GM19043 (cell line): ENCODE measurements at regions not wholly inside any gene's neighbourhood (a gene's known extent, or its start where the extent isn't known, plus 50 kb on each side); places are given as distances from the start of the nearest gene placed in this dataset.

Experiments used
- ATAC-seq: cut with Tn5 transposase; IDR thresholded peaks from one replicate; pipeline ENCODE4 v1.9.1; 2021; ENCODE audit warnings: low read depth; ENCODE audit not compliant: unreplicated experiment

GRCh38 chr12:43126652-43127375, 425.2 kb downstream of the ADAMTS20 start:
- no peak for ATAC-seq

- ATAC-seq, result no peak
Measured at GRCh38 chr12:43123461-43123860, 428.5 kb downstream of the ADAMTS20 start.

DNA sequence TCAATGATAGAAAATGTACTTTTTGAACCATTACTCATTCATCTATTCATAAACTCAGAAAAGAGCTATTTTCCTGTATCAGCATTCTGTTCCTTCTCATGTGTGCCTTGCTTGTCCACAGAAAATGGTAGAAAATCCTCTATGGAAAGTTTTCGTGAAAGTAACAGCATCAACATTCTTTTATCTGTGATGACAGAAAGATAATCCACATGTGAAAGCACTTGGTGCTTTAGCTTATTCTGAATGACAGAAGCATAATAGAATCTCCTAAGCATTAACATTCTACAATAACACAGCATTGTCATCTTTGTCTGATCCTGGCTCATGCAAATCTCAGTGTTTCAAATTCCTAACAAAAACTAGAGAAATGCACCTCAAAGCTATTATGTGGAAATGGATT, 431.9 kb downstream of the ADAMTS20 start:
- ATAC-seq, result no peak

DNA sequence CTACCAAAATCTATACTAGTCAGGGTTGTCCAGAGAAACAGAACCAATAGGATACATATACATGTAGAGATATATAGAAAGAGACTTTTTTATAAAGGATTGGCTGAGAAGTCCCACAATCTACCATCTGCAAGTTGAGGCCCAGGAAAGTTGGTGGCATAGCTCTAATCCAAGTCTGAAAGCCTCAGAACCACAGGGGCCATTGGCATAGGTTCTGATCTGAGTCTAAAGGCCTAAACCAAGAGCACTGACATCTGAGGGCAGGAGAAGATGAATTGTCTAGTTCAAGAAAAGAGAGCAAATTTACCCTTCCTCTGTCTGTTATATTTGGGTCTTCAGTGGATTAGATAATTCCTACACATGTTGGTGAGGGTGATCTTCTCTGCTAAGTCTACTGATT, 433.1 kb downstream of the ADAMTS20 start:
- ATAC-seq, result no peak

- no peak for ATAC-seq
Measured at GRCh38 chr12:43118234-43118633, 433.8 kb downstream of the ADAMTS20 start.

GRCh38 chr12:43117226-43117930, 434.6 kb downstream of the ADAMTS20 start:
- no peak for ATAC-seq

GRCh38 chr12:43115441-43116160, 436.4 kb downstream of the ADAMTS20 start:
- ATAC-seq, result no peak

- no peak for ATAC-seq
Measured at GRCh38 chr12:43114316-43114715, 437.7 kb downstream of the ADAMTS20 start.

DNA sequence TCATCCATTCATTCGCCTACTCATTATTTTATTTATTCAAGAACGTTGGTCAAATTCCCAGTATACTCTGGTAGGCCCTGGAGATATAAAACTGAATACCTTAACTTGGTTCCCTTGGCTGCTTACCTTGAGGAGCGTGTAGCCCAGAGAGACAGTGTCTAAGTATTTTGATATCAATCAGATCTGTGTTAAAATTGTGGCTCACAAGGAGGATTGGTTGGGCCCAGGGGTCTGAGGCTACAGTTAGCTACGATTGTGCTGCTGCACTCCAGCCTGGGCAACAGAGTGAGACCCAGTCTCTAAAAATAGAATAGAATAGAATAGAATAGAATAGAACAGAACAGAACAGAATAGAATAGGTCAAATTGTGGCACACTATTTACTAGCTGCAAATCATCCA, 438.4 kb downstream of the ADAMTS20 start:
- no peak for ATAC-seq

DNA sequence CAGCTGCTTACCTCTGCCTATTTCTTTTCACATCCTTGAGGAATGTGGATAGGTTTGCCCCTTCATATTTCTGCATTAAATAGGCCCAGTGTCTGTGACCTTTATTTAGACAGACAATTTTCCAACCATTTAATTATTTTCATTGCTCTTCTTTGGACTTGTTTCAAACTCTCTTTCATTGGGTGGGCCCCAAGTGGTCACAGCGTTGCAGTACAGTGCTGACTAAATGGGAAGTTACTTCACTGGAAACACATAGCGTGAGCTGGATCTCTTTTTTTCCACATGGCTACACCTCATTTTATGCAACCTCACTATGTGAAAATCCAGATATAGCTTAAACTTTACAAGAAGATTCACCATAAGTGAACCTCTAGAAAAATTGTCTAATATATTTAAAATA, 438.9 kb downstream of the ADAMTS20 start:
- no peak for ATAC-seq

- no peak for ATAC-seq
Measured at GRCh38 chr12:43112101-43112920, 439.7 kb downstream of the ADAMTS20 start.

GRCh38 chr12:43111608-43112007, 440.4 kb downstream of the ADAMTS20 start:
- no peak for ATAC-seq

DNA sequence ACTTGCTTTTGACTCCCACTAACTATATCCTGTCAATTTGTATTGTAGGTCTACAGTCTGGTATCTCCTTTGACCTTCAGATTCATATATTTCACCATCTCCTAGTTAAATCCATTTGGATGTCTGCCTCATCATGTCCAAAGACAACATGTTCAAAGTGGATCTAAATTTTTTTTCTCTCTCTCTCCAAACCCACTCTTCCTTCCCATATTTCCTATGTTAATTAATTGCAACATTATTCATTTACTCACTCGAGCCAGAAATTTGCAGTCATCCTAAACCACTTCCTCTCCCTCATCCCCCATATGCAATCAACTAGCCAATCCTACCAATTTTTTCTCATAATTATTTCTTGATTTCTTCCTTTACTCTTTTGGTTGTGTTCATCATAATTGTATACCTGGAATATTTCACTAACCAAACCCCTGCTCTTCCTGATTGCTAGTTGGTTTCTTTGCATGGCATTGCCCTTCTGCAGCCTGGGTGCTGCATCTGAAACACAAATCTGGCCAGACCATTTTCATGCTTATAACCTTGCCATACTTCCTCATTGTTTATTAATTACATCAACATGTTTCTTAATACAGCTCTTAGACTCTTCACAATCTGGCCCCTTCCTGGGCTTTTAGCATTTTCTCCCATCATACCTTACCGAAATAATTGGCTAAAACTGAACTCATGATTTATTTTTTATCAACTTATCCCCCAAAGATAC, 442.2 kb downstream of the ADAMTS20 start:
- no peak for ATAC-seq

DNA sequence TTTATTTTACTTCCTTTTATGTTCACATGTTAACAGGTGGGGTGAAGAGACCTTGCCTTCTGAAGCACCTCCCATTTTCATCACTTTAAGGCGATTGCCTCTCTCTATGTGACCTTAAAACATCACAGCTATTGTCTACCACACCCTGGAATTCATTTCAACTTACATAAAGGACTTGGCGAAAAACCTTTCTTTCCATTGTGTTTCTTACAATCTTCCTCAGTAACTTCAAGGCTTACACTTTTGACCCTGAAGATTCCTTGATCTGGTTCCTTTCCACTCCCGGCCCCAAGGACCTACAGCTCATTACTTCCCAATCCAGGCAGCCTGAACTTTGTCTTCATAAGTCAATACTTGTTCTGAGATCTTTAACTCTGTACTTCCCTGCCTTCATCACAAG, 443.3 kb downstream of the ADAMTS20 start:
- no peak for ATAC-seq

DNA sequence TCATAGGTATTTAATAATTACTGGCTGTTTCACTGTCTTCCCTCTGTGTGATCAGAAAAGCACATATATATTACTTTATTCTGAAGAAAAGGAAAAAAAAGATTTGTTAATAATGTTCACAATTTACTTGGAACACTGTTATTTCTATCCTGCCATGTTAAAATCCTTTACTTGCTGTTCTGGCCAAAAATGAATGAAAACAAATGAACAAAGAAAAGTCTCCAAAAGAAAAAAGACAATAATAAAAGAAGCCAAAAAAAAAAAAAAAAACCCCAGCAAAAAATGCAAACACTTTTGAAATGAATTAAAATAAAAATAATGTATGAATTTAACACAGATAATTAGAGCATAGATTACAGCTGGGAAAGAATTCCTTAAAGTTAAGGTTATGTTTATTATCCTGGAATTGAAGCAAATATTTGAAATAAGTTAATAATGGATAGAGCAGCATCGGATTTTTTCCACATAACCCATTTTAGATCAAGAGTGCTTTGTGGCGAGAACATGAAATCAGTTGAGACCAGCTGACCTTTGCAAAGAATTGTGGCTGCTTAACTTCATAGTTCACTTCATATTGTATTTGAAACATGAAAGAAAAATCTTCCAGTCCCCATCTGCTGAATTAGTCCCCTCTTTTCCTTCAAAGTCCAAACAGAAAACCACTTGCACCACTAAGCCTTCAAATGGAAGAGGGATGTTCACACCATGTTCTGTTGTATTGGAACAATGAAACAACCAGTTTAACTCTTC, 444.8 kb downstream of the ADAMTS20 start:
- no peak for ATAC-seq

DNA sequence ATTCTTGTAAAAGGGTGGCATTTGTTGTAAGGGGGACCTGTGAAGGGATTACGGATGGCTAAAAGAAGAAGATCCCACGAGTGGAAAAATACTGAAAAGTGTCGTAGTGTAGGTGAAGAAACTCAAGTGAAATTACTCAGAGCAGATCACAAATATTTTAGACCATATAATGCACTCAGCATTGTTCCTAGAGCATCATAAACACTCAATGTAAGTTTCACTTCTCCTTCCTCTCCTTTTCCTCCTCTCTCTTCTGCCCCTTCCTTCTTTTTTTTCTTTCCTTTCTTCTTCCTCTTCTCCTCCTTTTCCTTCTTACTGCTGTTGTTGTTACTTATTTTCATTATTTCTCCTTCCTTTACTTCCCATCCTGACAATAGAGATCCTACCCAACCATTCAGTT, 445.6 kb downstream of the ADAMTS20 start:
- ATAC-seq, result no peak

DNA sequence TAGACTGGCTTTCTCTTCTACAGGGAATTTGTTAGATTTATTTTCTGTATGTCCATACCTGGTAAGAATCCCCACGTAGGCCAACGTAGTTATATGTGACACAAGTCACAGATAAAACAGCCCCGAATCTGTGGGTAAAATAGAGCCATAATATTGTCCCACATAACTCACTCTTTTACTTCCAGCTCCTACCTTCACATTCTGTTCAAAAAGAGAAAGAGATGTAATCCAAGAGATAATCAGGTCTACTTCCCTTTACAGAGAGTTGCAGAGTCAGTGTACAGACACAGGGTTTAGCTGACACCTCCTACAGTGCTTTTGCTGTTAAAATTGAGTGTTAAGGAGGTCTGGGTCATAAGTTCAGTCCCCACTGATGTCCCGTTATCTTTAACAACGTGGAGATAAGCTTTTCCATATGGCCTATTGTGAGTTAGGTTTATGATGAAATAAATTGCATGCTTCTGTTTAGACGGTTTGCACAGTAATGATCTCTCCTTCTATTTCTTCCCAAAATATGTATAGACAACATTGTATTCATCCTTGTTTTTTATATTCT, 446.5 kb downstream of the ADAMTS20 start:
- ATAC-seq, result no peak

- ATAC-seq, result no peak
Measured at GRCh38 chr12:43104494-43104893, 447.5 kb downstream of the ADAMTS20 start.

DNA sequence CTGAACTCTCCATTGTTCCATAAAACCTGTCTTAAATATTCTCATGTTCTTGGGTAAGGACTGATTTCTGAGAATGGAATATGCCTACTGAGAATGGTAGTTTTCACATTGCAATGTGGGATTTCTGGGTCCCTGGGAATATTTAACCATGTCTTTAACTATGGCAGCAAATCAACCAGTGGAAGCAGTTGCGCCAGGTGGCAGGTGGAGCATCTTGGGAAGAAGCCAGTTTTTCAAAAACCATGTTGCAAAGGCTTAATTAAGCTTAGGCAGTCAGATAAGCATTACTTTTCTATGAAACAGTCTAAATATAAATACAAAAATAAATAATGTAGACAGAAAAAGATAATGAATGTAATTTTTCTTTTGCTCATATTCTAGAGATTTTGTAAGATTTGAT, 448.1 kb downstream of the ADAMTS20 start:
- ATAC-seq, result no peak
